Natural killer cell treated with Interleukin-12 subunit alpha and Interleukin-12 subunit beta and Interleukin-15 and Interleukin-18, amount 100 ng/mL, for 72 hours (primary cell): ENCODE measurements at regions not wholly inside any gene's neighbourhood (a gene's known extent, or its start where the extent isn't known, plus 50 kb on each side); places are given as distances from the start of the nearest gene placed in this dataset.
A peak's percentile ranks its signal among the peaks of the same experiment; 100 is the strongest.

Experiments
- ATAC-seq, 2 donors: fragments of 150-1000 bp; cut with Tn5 transposase in 1 of 2; sonication (Bioruptor Pico), chemical (Tn5 transposase) in 1 of 2; 2 replicates each; pipeline ENCODE4 v1.10.0; 2021
- DNase-seq: peaks from one replicate; pipeline ENCODE4 v3.0.0; 2022; ENCODE audit warnings: low spot score
- H3K27ac Mint-ChIP-seq, 2 donors: 1 replicate in 1 of 2; 2 replicates in 1 of 2; pipeline ENCODE4 v1.8.0; 2022; ENCODE audit warnings: mixed read lengths in 2 of 2, mild to moderate bottlenecking in 1 of 2, moderate library complexity in 1 of 2
- H3K27me3 Mint-ChIP-seq, 2 donors: 1 replicate in 1 of 2; 2 replicates in 1 of 2; pipeline ENCODE4 v1.8.0; 2022; ENCODE audit warnings: mixed read lengths in 2 of 2
- H3K36me3 Mint-ChIP-seq: one replicate; pipeline ENCODE4 v1.8.0; 2022; ENCODE audit warnings: mixed read lengths
- H3K4me1 Mint-ChIP-seq, 2 donors: 1 replicate in 1 of 2; 2 replicates in 1 of 2; pipeline ENCODE4 v1.8.0; 2022; ENCODE audit warnings: low read depth in 2 of 2, mixed read lengths in 2 of 2, mild to moderate bottlenecking in 1 of 2
- H3K4me3 Mint-ChIP-seq: one replicate; pipeline ENCODE4 v1.8.0; 2022; ENCODE audit warnings: mixed read lengths
- H3K9me3 Mint-ChIP-seq: 2 replicates; pipeline ENCODE4 v1.8.0; 2022; ENCODE audit warnings: mixed read lengths

DNA sequence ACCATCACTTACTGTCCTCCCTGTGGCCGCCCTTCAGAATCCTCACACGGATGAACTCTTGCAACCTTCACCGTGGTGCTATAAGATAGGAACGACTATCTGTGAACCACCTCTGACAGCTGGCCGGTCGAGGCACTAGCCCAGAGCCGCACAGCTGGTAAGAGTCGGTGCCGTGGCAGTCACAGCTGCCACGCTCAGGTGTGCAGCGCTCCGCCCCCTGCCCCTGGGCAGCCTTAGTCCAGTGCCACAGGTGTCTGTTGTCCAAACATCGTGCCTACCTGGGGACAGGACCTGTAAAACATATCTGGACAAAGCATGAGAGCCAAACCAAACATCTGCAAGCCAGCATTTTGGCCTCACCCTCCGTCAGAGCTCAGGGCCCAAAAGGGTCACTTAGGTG, 55.3 kb upstream of the SALL3 start:
- Mint-ChIP-seq H3K27me3 (no peaks in the 10 kb centered on the region), H3K36me3 (no peaks in the 10 kb centered on the region), H3K27ac (no peak overlapping the region), H3K4me1 (no peaks in the 10 kb centered on the region), H3K4me3 (no peak overlapping the region), H3K9me3 (no peaks in the 10 kb centered on the region)
- no peak for DNase-seq
- ATAC-seq, result no peak

DNA sequence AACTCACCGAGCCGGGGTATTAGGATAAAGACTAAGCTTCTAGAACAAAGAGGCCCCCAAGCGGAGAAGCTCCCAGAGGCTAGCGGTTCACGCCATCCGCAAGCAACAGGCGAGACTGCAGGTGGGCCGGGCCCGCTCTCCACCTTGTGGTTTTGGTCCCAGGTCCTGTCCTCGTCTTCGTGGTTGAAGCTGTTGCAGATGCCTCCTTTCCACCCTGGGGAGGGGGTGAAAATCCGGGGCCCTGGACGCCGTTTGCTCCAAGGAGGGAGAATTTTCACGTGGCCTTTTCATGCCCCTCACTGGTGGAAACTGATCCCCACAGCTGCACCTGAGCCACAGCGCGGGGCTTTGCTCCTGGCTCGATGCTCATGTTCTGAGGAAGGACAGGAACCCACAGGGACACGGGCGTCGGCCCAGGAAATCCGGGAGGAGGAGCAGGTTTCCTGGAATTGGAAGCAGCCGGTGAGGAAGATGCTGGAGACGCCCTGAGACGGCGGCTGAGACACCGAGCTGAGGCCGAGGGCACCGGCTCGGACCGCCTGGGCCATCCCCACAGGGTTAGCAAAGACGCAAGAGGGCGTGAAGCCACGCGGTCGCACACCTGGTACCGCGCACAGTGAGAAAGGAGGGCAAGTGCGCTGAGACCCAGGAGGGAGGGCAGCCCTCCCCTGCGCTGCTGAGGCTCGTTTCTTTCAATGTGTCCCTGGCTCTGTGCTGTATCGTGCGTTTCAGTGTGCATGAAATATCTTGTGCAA, 54.7 kb upstream of the SALL3 start:
- no peaks in the 10 kb centered on the region for H3K27me3 Mint-ChIP-seq
- H3K9me3 Mint-ChIP-seq, result no peaks in the 10 kb centered on the region
- no peak overlapping the region for H3K27ac Mint-ChIP-seq
- no peak overlapping the region for H3K4me3 Mint-ChIP-seq
- H3K36me3 Mint-ChIP-seq, result no peaks in the 10 kb centered on the region
- no peaks in the 10 kb centered on the region for H3K4me1 Mint-ChIP-seq
- DNase-seq (no peak), ATAC-seq (no peak)

DNA sequence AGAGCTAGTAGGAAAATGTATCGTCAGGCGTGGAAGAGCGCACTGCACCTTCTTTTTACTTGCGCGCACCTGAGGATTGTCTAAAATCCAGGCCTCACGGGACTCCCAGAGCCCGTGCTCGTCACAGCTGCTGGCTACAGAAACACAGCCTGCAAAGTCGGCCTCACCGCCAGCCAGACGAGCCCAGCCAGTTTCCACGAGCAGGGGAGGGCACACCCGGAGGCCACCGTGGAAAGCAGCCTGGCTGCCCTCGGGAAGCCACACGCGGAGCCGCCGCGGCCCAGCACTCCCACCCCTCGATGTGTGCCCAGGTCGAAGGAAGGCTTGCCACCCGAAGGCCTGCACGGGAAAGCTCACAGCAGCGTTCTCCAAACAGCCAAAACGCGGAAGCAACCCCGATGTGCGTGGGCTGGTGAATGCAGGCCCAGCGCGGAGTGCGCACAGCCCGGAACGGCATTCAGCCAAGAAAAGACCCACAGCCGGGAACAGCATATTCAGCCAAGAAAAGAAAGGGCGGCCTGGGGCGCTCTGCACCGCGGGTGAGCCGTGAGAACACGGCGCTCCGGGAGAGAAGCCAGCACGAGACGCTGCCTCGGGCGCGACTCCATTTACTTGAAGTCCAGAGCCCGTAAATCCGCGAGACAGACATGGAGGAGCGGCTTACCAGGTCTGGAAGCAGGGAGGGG, 53.9 kb upstream of the SALL3 start:
- DNase-seq (no peak), ATAC-seq (no peak)
- Mint-ChIP-seq H3K9me3 (no peaks in the 10 kb centered on the region), H3K27me3 (no peaks in the 10 kb centered on the region), H3K4me1 (no peaks in the 10 kb centered on the region), H3K36me3 (no peaks in the 10 kb centered on the region), H3K27ac (no peak overlapping the region), H3K4me3 (no peak overlapping the region)

DNA sequence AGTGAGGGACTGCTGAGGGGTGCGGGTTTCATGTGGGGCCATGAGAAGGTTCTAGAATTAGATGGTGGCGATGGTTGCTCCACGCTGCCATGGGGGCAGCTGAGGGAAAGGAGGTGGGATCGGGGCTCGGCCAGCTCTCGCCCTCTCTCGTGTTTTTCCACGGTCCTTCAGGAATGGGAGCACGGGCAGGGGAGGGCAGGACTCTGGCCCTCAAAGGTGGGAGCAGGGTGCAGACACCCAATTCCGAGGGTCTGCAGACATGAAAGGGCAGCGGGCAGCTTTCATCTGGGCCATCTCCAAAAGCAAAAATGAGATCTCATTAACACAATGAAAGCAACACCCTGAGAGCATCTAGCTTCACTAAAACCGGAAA, 53.4 kb upstream of the SALL3 start:
- Mint-ChIP-seq H3K4me1 (no peaks in the 10 kb centered on the region), H3K4me3 (no peak overlapping the region), H3K27me3 (no peaks in the 10 kb centered on the region), H3K27ac (no peak overlapping the region), H3K9me3 (no peaks in the 10 kb centered on the region), H3K36me3 (no peaks in the 10 kb centered on the region)
- ATAC-seq (no peak), DNase-seq (no peak)

DNA sequence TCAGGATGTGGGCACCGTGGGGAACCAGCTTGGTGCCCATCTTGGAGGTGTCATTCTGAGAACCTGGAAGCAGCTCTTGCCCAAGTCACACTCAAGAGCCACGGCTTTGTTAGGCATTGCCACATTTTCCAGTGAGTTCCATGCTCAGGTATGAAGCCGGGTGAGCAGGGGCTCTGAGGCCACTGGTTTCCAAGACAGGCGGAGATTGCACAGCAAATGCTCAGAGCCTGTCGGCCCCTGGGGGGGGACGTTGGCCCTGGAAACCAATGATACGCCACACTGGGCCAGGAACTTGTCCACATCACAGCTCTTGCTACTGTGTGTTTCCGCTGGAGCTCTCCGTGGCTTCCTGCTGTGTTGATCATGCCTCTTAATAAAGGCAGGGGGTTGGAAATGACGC, 52.5 kb upstream of the SALL3 start:
- no peak overlapping the region for H3K4me3 Mint-ChIP-seq

DNA sequence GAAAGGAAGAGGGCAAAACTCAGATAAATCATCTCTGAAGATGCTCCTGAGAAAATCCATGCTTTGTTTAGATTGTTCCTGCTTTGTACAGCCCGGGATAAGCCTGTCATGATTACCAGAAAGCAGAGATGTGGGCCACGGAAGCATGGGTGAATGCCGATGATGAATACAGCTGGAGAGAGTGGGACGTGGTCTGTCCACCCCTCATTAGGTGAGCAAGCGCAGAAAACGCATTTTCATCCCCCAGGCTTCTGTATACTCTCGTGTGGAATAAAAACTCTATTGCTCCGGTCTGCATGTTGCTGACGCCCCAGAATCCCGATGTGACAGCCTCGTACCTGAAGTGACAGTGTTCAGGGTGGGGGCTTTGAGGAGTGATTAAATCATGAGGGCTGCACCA, 52.0 kb upstream of the SALL3 start:
- Mint-ChIP-seq H3K4me3 (no peak overlapping the region), H3K4me1 (no peaks in the 10 kb centered on the region), H3K36me3 (no peaks in the 10 kb centered on the region), H3K27ac (no peak overlapping the region), H3K27me3 (no peaks in the 10 kb centered on the region), H3K9me3 (no peaks in the 10 kb centered on the region)
- DNase-seq, result peak; percentile 0
- no peak for ATAC-seq

More for the DNA sequence above, 52.5 kb upstream of the SALL3 start:
- H3K27ac Mint-ChIP-seq, result no peak overlapping the region
- no peak for DNase-seq
- no peaks in the 10 kb centered on the region for H3K4me1 Mint-ChIP-seq
- peak in 1 of 2 donors; percentile 10 for ATAC-seq
- H3K27me3 Mint-ChIP-seq, result no peaks in the 10 kb centered on the region
- no peaks in the 10 kb centered on the region for H3K36me3 Mint-ChIP-seq
- no peaks in the 10 kb centered on the region for H3K9me3 Mint-ChIP-seq

DNA sequence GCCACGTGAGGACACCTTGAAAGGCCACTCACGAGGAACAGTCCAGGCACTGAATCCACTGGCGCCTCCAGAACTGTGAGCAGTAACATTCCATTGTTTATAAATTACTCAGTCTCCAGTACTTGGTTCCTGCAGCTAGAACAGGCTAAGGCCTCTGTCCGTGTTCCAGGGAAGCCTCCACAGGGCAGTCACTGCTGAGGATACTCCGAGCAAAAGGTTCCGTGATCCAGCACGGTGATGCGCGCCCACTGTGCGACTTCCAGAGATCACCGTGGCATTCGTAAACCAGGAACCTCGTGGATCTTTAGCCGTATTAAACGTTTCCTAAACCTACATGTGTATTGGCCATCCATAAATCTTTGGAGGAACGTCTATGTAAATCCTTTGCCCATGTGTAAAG, 51.5 kb upstream of the SALL3 start:
- H3K27me3 Mint-ChIP-seq, result no peaks in the 10 kb centered on the region
- no peak for ATAC-seq
- H3K36me3 Mint-ChIP-seq, result no peaks in the 10 kb centered on the region
- no peaks in the 10 kb centered on the region for H3K4me1 Mint-ChIP-seq
- H3K9me3 Mint-ChIP-seq, result no peaks in the 10 kb centered on the region
- DNase-seq, result peak; percentile 29
- H3K27ac Mint-ChIP-seq, result no peak overlapping the region
- no peak overlapping the region for H3K4me3 Mint-ChIP-seq

DNA sequence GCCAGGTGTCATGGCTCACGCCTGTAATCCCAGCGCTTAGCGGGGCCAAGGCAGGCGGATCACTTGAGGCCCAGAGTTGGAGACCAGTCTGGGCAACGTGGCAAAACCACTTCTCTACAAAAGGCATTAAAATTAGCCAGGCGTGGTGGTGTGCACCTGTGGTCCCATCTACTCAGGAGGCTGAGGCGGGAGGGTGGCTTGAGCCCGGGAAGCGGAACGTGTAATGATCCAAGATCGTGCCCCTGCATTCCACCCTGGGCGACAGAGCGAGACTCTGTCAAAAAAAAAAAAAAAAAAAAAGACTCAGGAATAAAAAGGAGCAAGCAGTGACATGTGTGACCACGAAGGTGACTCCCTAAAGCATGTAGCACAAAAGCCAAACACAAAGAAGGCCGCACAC, 50.1 kb upstream of the SALL3 start:
- H3K36me3 Mint-ChIP-seq, result no peaks in the 10 kb centered on the region
- H3K4me3 Mint-ChIP-seq, result no peak overlapping the region
- no peaks in the 10 kb centered on the region for H3K9me3 Mint-ChIP-seq
- DNase-seq (no peak), ATAC-seq (no peak)
- no peaks in the 10 kb centered on the region for H3K27me3 Mint-ChIP-seq
- no peaks in the 10 kb centered on the region for H3K4me1 Mint-ChIP-seq
- no peak overlapping the region for H3K27ac Mint-ChIP-seq
